Keratinocyte (primary cell): ENCODE measurements at regions not wholly inside any gene's neighbourhood (a gene's known extent, or its start where the extent isn't known, plus 50 kb on each side); places are given as distances from the start of the nearest gene placed in this dataset.

Experiments used
- DNase-seq: peaks from one replicate; pipeline ENCODE4 v3.0.0-alpha.2; 2011; ENCODE audit warnings: low read depth, missing footprints, low spot score
- FAIRE-seq: peaks from 2 replicates; lab custom pipeline; 2011; peaks lifted over from hg19 to GRCh38; lab: Jason Lieb, UNC
- H2AFZ ChIP-seq: 2 replicates; pipeline ENCODE4 v1.6.0; 2012; ENCODE audit warnings: low read length, control low read depth, inconsistent platforms; ENCODE audit not compliant: control insufficient read depth
- H3K27ac ChIP-seq: 2 replicates; pipeline ENCODE4 v1.5.1; 2011; ENCODE audit warnings: low read length; ENCODE audit not compliant: control insufficient read depth, insufficient read depth
- H3K27me3 ChIP-seq: 3 replicates; pipeline ENCODE4 v1.6.0; 2011; ENCODE audit warnings: low read length; ENCODE audit not compliant: control insufficient read depth, insufficient read depth; ENCODE audit errors: extremely low read depth
- H3K36me3 ChIP-seq, 2 experiments: 2 replicates in 1 of 2; 3 replicates in 1 of 2; pipeline ENCODE4 v1.5.1; 2011; ENCODE audit warnings: low read length in 2 of 2, mild to moderate bottlenecking in 1 of 2; ENCODE audit not compliant: control insufficient read depth in 2 of 2, insufficient read depth in 2 of 2; ENCODE audit errors: extremely low read depth in 1 of 2
- H3K4me1 ChIP-seq: 3 replicates; pipeline ENCODE4 v1.5.1; 2011; ENCODE audit warnings: low read length; ENCODE audit not compliant: control insufficient read depth, insufficient read depth; ENCODE audit errors: extremely low read depth
- H3K4me2 ChIP-seq: 3 replicates; pipeline ENCODE4 v1.6.0; 2011; ENCODE audit warnings: low read depth, low read length; ENCODE audit not compliant: control insufficient read depth, insufficient read depth; ENCODE audit errors: extremely low read depth
- H3K4me3 ChIP-seq, 3 experiments: fragments of 200-600 bp in 1 of 3; sonication (generic) in 1 of 3; 2 replicates in 2 of 3; 3 replicates in 1 of 3; pipeline ENCODE4 v1.5.1; 2011 to 2016; ENCODE audit warnings: low read length in 3 of 3, mild to moderate bottlenecking in 3 of 3, control low read depth in 2 of 3, inconsistent platforms in 1 of 3, low read depth in 1 of 3, mixed read lengths in 1 of 3, mixed run types in 1 of 3, moderate library complexity in 1 of 3; ENCODE audit not compliant: control insufficient read depth in 2 of 3, insufficient read depth in 2 of 3; ENCODE audit errors: extremely low read depth in 1 of 3
- H3K79me2 ChIP-seq: 2 replicates; pipeline ENCODE4 v1.6.0; 2012; ENCODE audit warnings: low read length; ENCODE audit not compliant: control insufficient read depth, insufficient read depth
- H3K9ac ChIP-seq: 3 replicates; pipeline ENCODE4 v1.6.0; 2011; ENCODE audit warnings: low read length; ENCODE audit not compliant: control insufficient read depth, insufficient read depth; ENCODE audit errors: extremely low read depth
- H3K9me1 ChIP-seq: 3 replicates; pipeline ENCODE4 v1.6.0; 2011; ENCODE audit warnings: low read length; ENCODE audit not compliant: control insufficient read depth, insufficient read depth; ENCODE audit errors: extremely low read depth
- H3K9me3 ChIP-seq: 2 replicates; pipeline ENCODE4 v1.5.1; 2012; ENCODE audit warnings: low read depth, low read length; ENCODE audit not compliant: control insufficient read depth
- H4K20me1 ChIP-seq: 3 replicates; pipeline ENCODE4 v1.6.0; 2011; ENCODE audit warnings: low read length; ENCODE audit not compliant: control insufficient read depth, insufficient read depth; ENCODE audit errors: extremely low read depth
- EZH2 ChIP-seq: IDR thresholded peaks from one replicate; pipeline ENCODE4 v1.6.1; 2012; ENCODE audit warnings: inconsistent platforms, mild to moderate bottlenecking, low read length, moderate library complexity
- dilution Hi-C: fragments of 300-500 bp; cut with MboI; formaldehyde crosslinking; loops from one replicate; pipeline ENCODE4 v1.7.0; 2020; ENCODE audit warnings: low sequenced_read_pairs; ENCODE audit not compliant: extremely low pct_ligation_motif_present
- TF ChIP-seq, protein P1 (sequence below), 3 experiments: IDR thresholded peaks in 1 of 3; conservative IDR thresholded peaks in 1 of 3; optimal IDR thresholded peaks in 1 of 3; 2 replicates in 2 of 3; 3 replicates in 1 of 3; pipeline versions ENCODE3 to v1.5.1; 2011; ENCODE audit warnings: low read length in 3 of 3, mild to moderate bottlenecking in 3 of 3, moderate library complexity in 2 of 3, control low read depth in 1 of 3, inconsistent platforms in 1 of 3; ENCODE audit not compliant: insufficient read depth in 2 of 3; ENCODE audit errors: extremely low read depth in 1 of 3

DNA sequence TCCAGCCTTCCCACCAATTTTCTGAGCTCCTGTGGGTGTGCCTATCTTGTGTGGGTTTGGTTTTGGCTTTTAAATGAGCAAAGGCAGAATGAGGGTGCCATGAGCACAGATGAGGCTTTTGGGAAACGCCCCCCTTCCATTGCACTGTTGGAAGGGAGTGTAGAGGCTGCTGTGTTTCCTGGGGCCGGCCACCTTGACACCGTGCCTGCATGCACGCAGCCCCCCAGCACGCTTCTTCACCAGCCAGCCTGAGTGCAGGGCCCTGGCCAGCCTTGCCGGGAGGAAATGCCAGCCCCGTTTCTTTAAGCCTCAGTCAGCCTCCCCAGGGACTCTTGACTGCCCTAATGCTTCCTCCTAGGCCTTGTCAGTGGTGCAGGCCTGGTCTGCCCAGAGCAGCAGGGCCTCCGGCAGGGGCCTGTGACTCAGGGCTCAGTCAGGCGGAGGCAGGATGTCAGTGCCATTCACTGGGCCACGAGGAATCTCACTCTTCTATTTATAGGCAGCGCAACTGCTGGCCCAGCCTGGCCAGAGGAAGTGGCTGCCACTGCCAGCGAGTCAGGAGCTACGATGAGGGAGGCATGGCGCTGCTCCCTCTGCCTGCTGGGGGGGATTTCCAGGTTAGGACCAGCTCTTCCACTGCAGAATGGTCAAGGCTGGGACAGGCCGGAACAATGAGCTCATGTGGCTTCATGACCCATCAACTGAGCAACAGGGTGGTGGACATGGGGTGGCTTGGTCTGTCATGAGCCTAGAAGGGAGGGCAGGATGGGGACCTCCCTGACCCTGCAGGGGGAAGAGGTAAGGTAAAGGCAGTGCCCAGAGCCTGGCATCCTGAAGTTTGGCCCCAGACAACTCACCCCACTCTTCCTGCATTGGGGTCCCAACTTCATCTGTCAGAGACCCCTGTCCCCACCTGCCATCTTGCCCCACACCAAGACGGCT, 205.2 kb downstream of the RAB11FIP4 start:
- H3K4me2 ChIP-seq, result peak overlapping the region; percentile 67
- H3K27ac ChIP-seq, result peak overlapping the region; percentile 86
- H3K9me1 ChIP-seq, result no peaks in the 10 kb centered on the region
- H3K36me3 ChIP-seq, result no peaks in the 10 kb centered on the region
- H3K27me3 ChIP-seq, result no peaks in the 10 kb centered on the region
- H3K4me1 ChIP-seq, result peaks cover 42% of the 10 kb centered on the region
- H3K79me2 ChIP-seq, result no peaks in the 10 kb centered on the region
- dilution Hi-C loops, result loop anchor here (25.0 kb wide), 1 partner anchor 91 kb away; no protein-coding TSS in a partner anchor
- FAIRE-seq (peak; percentile 94), DNase-seq (peak; percentile 76)
- H3K9me3 ChIP-seq, result no peaks in the 10 kb centered on the region
- H3K9ac ChIP-seq, result peak overlapping the region; percentile 68
- peak overlapping the region in 2 of 3 experiments; percentile 20 to 29 for H3K4me3 ChIP-seq
- peak overlapping the region; percentile 60 for H2AFZ ChIP-seq
- TF ChIP-seq, protein P1, sequence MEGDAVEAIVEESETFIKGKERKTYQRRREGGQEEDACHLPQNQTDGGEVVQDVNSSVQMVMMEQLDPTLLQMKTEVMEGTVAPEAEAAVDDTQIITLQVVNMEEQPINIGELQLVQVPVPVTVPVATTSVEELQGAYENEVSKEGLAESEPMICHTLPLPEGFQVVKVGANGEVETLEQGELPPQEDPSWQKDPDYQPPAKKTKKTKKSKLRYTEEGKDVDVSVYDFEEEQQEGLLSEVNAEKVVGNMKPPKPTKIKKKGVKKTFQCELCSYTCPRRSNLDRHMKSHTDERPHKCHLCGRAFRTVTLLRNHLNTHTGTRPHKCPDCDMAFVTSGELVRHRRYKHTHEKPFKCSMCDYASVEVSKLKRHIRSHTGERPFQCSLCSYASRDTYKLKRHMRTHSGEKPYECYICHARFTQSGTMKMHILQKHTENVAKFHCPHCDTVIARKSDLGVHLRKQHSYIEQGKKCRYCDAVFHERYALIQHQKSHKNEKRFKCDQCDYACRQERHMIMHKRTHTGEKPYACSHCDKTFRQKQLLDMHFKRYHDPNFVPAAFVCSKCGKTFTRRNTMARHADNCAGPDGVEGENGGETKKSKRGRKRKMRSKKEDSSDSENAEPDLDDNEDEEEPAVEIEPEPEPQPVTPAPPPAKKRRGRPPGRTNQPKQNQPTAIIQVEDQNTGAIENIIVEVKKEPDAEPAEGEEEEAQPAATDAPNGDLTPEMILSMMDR (optimal IDR thresholded peaks at IDR 0.05 in 1 of 3, IDR thresholded peaks at IDR 0.05 in 1 of 3, conservative IDR thresholded peaks at IDR 0.05 in 1 of 3; ENCODE audit: extremely low read depth in 1 of 3, insufficient read depth in 2 of 3, low read length in 3 of 3), result peak in 1 of 3 experiments; percentile 22
- no peak for TF ChIP-seq EZH2
- H4K20me1 ChIP-seq, result no peaks in the 10 kb centered on the region

DNA sequence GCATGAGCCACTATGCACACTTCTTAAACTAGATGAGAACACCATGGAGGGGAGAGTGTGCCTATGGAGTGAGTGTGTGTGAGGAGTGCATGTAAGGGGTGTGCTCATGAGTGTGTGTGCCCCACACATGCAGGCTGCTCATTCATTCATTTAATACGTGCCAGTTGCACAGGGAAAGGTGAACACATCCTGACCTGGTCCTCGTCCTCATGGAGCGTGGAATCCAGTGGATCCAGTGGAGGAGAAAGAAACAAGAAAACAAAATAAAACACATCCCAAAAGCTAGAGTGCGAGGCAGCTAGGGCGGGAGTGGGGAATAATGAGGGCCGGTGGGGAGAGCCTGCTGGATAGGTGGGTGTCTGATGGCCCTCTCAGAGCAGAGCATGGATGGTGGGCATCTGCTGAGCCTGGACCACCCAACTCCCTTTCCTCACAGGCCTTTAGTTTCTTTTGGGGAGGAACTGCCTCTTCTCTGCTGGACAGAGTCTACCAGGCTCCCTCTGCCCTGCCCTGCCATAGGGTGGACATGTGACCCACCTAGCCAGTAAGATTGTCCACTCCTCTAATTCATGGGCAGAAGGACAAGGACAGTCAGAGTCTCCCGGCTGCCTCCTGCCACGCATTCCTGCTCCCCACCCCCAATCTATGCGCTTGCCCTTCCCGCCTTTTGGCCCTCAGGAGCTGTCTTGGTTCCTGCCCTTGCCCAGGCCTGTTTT, 204.3 kb downstream of the RAB11FIP4 start:
- peak overlapping the region; percentile 68 for H3K9ac ChIP-seq
- dilution Hi-C loops, result loop anchor here (25.0 kb wide), 1 partner anchor 91 kb away; no protein-coding TSS in a partner anchor
- peak overlapping the region; percentile 60 for H2AFZ ChIP-seq
- no peaks in the 10 kb centered on the region for H3K9me3 ChIP-seq
- peak overlapping the region in 2 of 3 experiments; percentile 20 to 29 for H3K4me3 ChIP-seq
- H3K27me3 ChIP-seq, result no peaks in the 10 kb centered on the region
- no peaks in the 10 kb centered on the region for H3K9me1 ChIP-seq
- no peaks in the 10 kb centered on the region for H4K20me1 ChIP-seq
- FAIRE-seq (peak; percentile 29), DNase-seq (no peak)
- TF ChIP-seq, protein P1 (optimal IDR thresholded peaks at IDR 0.05 in 1 of 3, IDR thresholded peaks at IDR 0.05 in 1 of 3, conservative IDR thresholded peaks at IDR 0.05 in 1 of 3; ENCODE audit: extremely low read depth in 1 of 3, insufficient read depth in 2 of 3, low read length in 3 of 3), result no peak
- no peak for TF ChIP-seq EZH2
- H3K27ac ChIP-seq, result peak overlapping the region; percentile 86
- no peaks in the 10 kb centered on the region for H3K79me2 ChIP-seq
- H3K4me2 ChIP-seq, result peak overlapping the region; percentile 67
- H3K4me1 ChIP-seq, result peaks cover 42% of the 10 kb centered on the region
- H3K36me3 ChIP-seq, result no peaks in the 10 kb centered on the region
